ENCODE measurements at regions not wholly inside any gene's neighbourhood (a gene's known extent, or its start where the extent isn't known, plus 50 kb on each side); places are given as distances from the start of the nearest gene placed in this dataset.

GRCh38 chr2:44859337-44859736 lies 82.2 kb upstream of the SIX3 start:
- Histone ChIP-seq H3K79me2 (ENCODE audit: control insufficient read depth in 1 of 2, insufficient read depth in 2 of 2, low read length in 2 of 2) (no peaks in the 10 kb centered on the region), H3K27ac (ENCODE audit: low read depth, low read length) (no peak overlapping the region), H3K27me3 (replicated peaks in 1 of 4; ENCODE audit: control insufficient read depth in 3 of 4, extremely low read depth in 1 of 4, insufficient read depth in 3 of 4, low read length in 3 of 4) (no peaks in the 10 kb centered on the region), H3K4ac (replicated peaks; ENCODE audit: insufficient read length, low read depth, low read length) (no peak overlapping the region), H2BK5ac (ENCODE audit: low read depth, low read length) (no peak overlapping the region), H4K20me1 (replicated peaks in 1 of 2; ENCODE audit: control insufficient read depth in 1 of 2, insufficient read depth in 2 of 2, low read length in 2 of 2) (no peaks in the 10 kb centered on the region), H3K14ac (ENCODE audit: insufficient read length) (no peak overlapping the region), H4K8ac (ENCODE audit: extremely low read depth, insufficient read depth, low read length) (no peak overlapping the region), H4K91ac (replicated peaks; ENCODE audit: insufficient read length, low read length) (no peak overlapping the region), H3K4me2 (ENCODE audit: insufficient read depth in 1 of 2, low read depth in 2 of 2, low read length in 2 of 2) (no peak overlapping the region), H4K5ac (ENCODE audit: insufficient read length, low read depth, low read length) (no peak overlapping the region), H3K23ac (ENCODE audit: insufficient read length) (no peak overlapping the region), H2AFZ (ENCODE audit: low read length) (peak overlapping the region; percentile 72), H3K23me2 (ENCODE audit: low read depth, low read length) (no peaks in the 10 kb centered on the region), H2BK20ac (ENCODE audit: low read length) (no peak overlapping the region), H2AK5ac (ENCODE audit: low read depth, low read length) (no peak overlapping the region), H3K56ac (replicated peaks; ENCODE audit: insufficient read length, low read depth, low read length) (no peak overlapping the region), H3K36me3 (ENCODE audit: control insufficient read depth in 2 of 4, insufficient read depth in 4 of 4, low read length in 3 of 4) (no peaks in the 10 kb centered on the region), H3K18ac (ENCODE audit: extremely low read depth, low read length) (no peak overlapping the region), H2BK15ac (ENCODE audit: low read length) (no peak overlapping the region), H3K4me3 (ENCODE audit: extremely low read depth in 1 of 4, insufficient read depth in 2 of 4, low read depth in 3 of 4, low read length in 4 of 4) (no peak overlapping the region), H3K4me1 (replicated peaks in 1 of 4; ENCODE audit: control insufficient read depth in 3 of 4, insufficient read depth in 4 of 4, low read length in 3 of 4) (no peaks in the 10 kb centered on the region), H3K79me1 (ENCODE audit: low read depth, low read length) (no peaks in the 10 kb centered on the region), H2BK120ac (replicated peaks; ENCODE audit: low read depth, low read length) (no peak overlapping the region), H2BK12ac (ENCODE audit: low read depth, low read length) (no peak overlapping the region), H3K9ac (replicated peaks in 1 of 4; ENCODE audit: extremely low read depth in 1 of 4, low read depth in 3 of 4, low read length in 3 of 4) (no peak overlapping the region), H3K9me3 (ENCODE audit: insufficient read depth in 2 of 2, low read depth in 1 of 2, low read length in 1 of 2) (no peaks in the 10 kb centered on the region; a peak in 1 of 4 replicates)
- ChIA-PET POLR2A (ENCODE audit: partially characterized antibody) (interaction anchor here (1.2 kb wide), 1 partner anchor 59 kb away, joined by 4 read pairs; no protein-coding TSS in a partner anchor), CTCF (ENCODE audit: partially characterized antibody) (interaction anchor here (0.8 to 1.6 kb wide), 7 partner anchors 10 to 89 kb away, joined by 3 to 6 read pairs (median 4); no protein-coding TSS in a partner anchor)
- 74% methylated on average over 3 of the region's 3 CpGs; no CpG with 5 or more reads in 1 of the 2 experiments for WGBS, 2 experiments (ENCODE audit: extremely low coverage in 1 of 2, insufficient coverage in 1 of 2, insufficient read length in 1 of 2, insufficient replicate concordance in 2 of 2, low coverage in 1 of 2, low lambda C conversion rate in 2 of 2, missing lambda C conversion rate in 1 of 2)
- DNase-seq (ENCODE audit: low read depth in 1 of 2, low spot score in 2 of 2) (peak in 1 of 2 experiments; percentile 35), FAIRE-seq (no peak)
- TF ChIP-seq KDM1A (IDR thresholded peaks at IDR 0.05; ENCODE audit: borderline replicate concordance, low read length) = no peak
- no peak for TF ChIP-seq CHD1 (IDR thresholded peaks at IDR 0.05; ENCODE audit: low read depth, low read length)
- TF ChIP-seq POLR2A (IDR thresholded peaks at IDR 0.05; ENCODE audit: control extremely low read depth in 1 of 2, low read depth in 2 of 2, low read length in 2 of 2) = no peak

Measured in H1 (cell line).